ENCODE measurements at regions not wholly inside any gene's neighbourhood (a gene's known extent, or its start where the extent isn't known, plus 50 kb on each side); places are given as distances from the start of the nearest gene placed in this dataset.
A peak's percentile ranks its signal among the peaks of the same experiment; 100 is the strongest.

- no peak for TF ChIP-seq CTCF (IDR thresholded peaks at IDR 0.05; ENCODE audit: low read depth, low read length)
- no peak overlapping the region for H3K4me3 ChIP-seq
- no peaks in the 10 kb centered on the region for H3K36me3 ChIP-seq
- H3K27me3 ChIP-seq: no peaks in the 10 kb centered on the region
- peak in 1 of 2 donors; percentile 57 for DNase-seq (ENCODE audit: low read depth in 1 of 2, low spot score in 1 of 2)
- H3K27ac ChIP-seq: no peak overlapping the region
- H3K4me1 ChIP-seq (ENCODE audit: low read depth): no peaks in the 10 kb centered on the region
- H3K9me3 ChIP-seq (ENCODE audit: low read depth): no peaks in the 10 kb centered on the region
These were observed 1135.0 kb downstream of the GALC start for GRCh38 chr14:86858031-86858430.

- no peak for TF ChIP-seq CTCF (IDR thresholded peaks at IDR 0.05; ENCODE audit: low read depth, low read length)
- no peaks in the 10 kb centered on the region for H3K27me3 ChIP-seq
- H3K4me1 ChIP-seq (ENCODE audit: low read depth): no peaks in the 10 kb centered on the region
- H3K36me3 ChIP-seq: no peaks in the 10 kb centered on the region
- H3K27ac ChIP-seq: no peak overlapping the region
- no peaks in the 10 kb centered on the region for H3K9me3 ChIP-seq (ENCODE audit: low read depth)
- no peak overlapping the region for H3K4me3 ChIP-seq
- no peak for DNase-seq (ENCODE audit: low read depth in 1 of 2, low spot score in 1 of 2)
These were observed 1140.5 kb downstream of the GALC start for GRCh38 chr14:86852530-86852929.

GRCh38 chr14:86847140-86847539 is 1145.8 kb downstream of the GALC start:
- H3K4me3 ChIP-seq: no peak overlapping the region
- no peaks in the 10 kb centered on the region for H3K9me3 ChIP-seq (ENCODE audit: low read depth)
- no peak for TF ChIP-seq CTCF (IDR thresholded peaks at IDR 0.05; ENCODE audit: low read depth, low read length)

GRCh38 chr14:86838363-86838762 is 1154.6 kb downstream of the GALC start:
- Histone ChIP-seq H3K4me3 (no peak overlapping the region), H3K27ac (no peak overlapping the region), H3K9me3 (ENCODE audit: low read depth) (no peaks in the 10 kb centered on the region), H3K27me3 (no peaks in the 10 kb centered on the region), H3K4me1 (ENCODE audit: low read depth) (no peaks in the 10 kb centered on the region), H3K36me3 (no peaks in the 10 kb centered on the region)
- DNase-seq (ENCODE audit: low read depth in 1 of 2, low spot score in 1 of 2): no peak
- TF ChIP-seq CTCF (IDR thresholded peaks at IDR 0.05; ENCODE audit: low read depth, low read length): no peak

More at GRCh38 chr14:86847140-86847539, 1145.8 kb downstream of the GALC start:
- DNase-seq (ENCODE audit: low read depth in 1 of 2, low spot score in 1 of 2): no peak
- Histone ChIP-seq H3K36me3 (no peaks in the 10 kb centered on the region), H3K4me1 (ENCODE audit: low read depth) (no peaks in the 10 kb centered on the region), H3K27me3 (no peaks in the 10 kb centered on the region), H3K27ac (no peak overlapping the region)

GRCh38 chr14:86826661-86827060 is 1166.3 kb downstream of the GALC start:
- Histone ChIP-seq H3K4me1 (ENCODE audit: low read depth) (no peaks in the 10 kb centered on the region), H3K4me3 (no peak overlapping the region), H3K27ac (no peak overlapping the region), H3K27me3 (no peaks in the 10 kb centered on the region), H3K36me3 (no peaks in the 10 kb centered on the region), H3K9me3 (ENCODE audit: low read depth) (no peaks in the 10 kb centered on the region)
- no peak for TF ChIP-seq CTCF (IDR thresholded peaks at IDR 0.05; ENCODE audit: low read depth, low read length)
- DNase-seq (ENCODE audit: low read depth in 1 of 2, low spot score in 1 of 2): peak in 1 of 2 donors; percentile 22

GRCh38 chr14:86824167-86824566 is 1168.8 kb downstream of the GALC start:
- Histone ChIP-seq H3K27me3 (no peaks in the 10 kb centered on the region), H3K27ac (no peak overlapping the region), H3K4me3 (no peak overlapping the region), H3K36me3 (no peaks in the 10 kb centered on the region), H3K9me3 (ENCODE audit: low read depth) (no peaks in the 10 kb centered on the region), H3K4me1 (ENCODE audit: low read depth) (no peaks in the 10 kb centered on the region)
- DNase-seq (ENCODE audit: low read depth in 1 of 2, low spot score in 1 of 2): peak in 1 of 2 donors; percentile 13
- TF ChIP-seq CTCF (IDR thresholded peaks at IDR 0.05; ENCODE audit: low read depth, low read length): no peak
